CD8-positive, alpha-beta memory T cell (primary cell): ENCODE measurements at regions not wholly inside any gene's neighbourhood (a gene's known extent, or its start where the extent isn't known, plus 50 kb on each side); places are given as distances from the start of the nearest gene placed in this dataset.

Experiments used
- CTCF ChIA-PET: fragments of 350-600 bp; sonication (Branson Sonifier 250); formaldehyde crosslinking; loops from one replicate; lab custom pipeline; 2021; ENCODE audit warnings: antibody characterized with exemption; lab: Charles Lee
- POLR2A ChIA-PET: fragments of 350-600 bp; sonication (Branson Sonifier 250); formaldehyde crosslinking; loops from one replicate; lab custom pipeline; 2021; ENCODE audit warnings: antibody characterized with exemption; lab: Charles Lee
- DNase-seq, 5 donors: peaks; one replicate each; pipeline versions ENCODE4 v3.0.0 to v3.0.0-alpha.2; 2020 to 2022; ENCODE audit warnings: mixed read lengths in 1 of 5
- H3K27ac ChIP-seq: one replicate; pipeline ENCODE4 v1.7.0; 2013; ENCODE audit warnings: low read depth, mild to moderate bottlenecking, low read length, moderate library complexity
- H3K27me3 ChIP-seq: 2 replicates; pipeline ENCODE4 v1.7.0; 2013; ENCODE audit warnings: low read length, mild to moderate bottlenecking; ENCODE audit not compliant: insufficient read depth, poor library complexity, severe bottlenecking
- H3K36me3 ChIP-seq: 2 replicates; pipeline ENCODE4 v1.7.0; 2013; ENCODE audit warnings: mild to moderate bottlenecking, low read length, moderate library complexity; ENCODE audit not compliant: insufficient read depth
- H3K4me1 ChIP-seq: 2 replicates; pipeline ENCODE4 v1.7.0; 2013; ENCODE audit warnings: mild to moderate bottlenecking, low read length, moderate library complexity; ENCODE audit not compliant: insufficient read depth
- H3K4me3 ChIP-seq: 2 replicates; pipeline ENCODE4 v1.7.0; 2013; ENCODE audit warnings: mild to moderate bottlenecking, low read length
- H3K9me3 ChIP-seq: 2 replicates; pipeline ENCODE4 v1.7.0; 2013; ENCODE audit warnings: mild to moderate bottlenecking, low read length
- H3K27ac Mint-ChIP-seq, 8 donors: one replicate each; pipeline ENCODE4 v1.8.0; 2020 to 2021; ENCODE audit warnings: mixed read lengths in 8 of 8, mild to moderate bottlenecking in 6 of 8, inconsistent platforms in 3 of 8, moderate library complexity in 3 of 8
- H3K27me3 Mint-ChIP-seq, 2 donors: one replicate each; pipeline ENCODE4 v1.8.0; 2020 to 2021; ENCODE audit warnings: mixed read lengths in 2 of 2, mild to moderate bottlenecking in 1 of 2, moderate library complexity in 1 of 2
- H3K36me3 Mint-ChIP-seq, 3 donors: one replicate each; pipeline ENCODE4 v1.8.0; 2020 to 2021; ENCODE audit warnings: mixed read lengths in 3 of 3, inconsistent platforms in 1 of 3, mild to moderate bottlenecking in 1 of 3
- H3K4me1 Mint-ChIP-seq, 3 donors: one replicate each; pipeline ENCODE4 v1.8.0; 2020 to 2021; ENCODE audit warnings: mixed read lengths in 3 of 3, inconsistent platforms in 1 of 3, mild to moderate bottlenecking in 1 of 3
- H3K4me3 Mint-ChIP-seq, 7 donors: one replicate each; pipeline ENCODE4 v1.8.0; 2020 to 2021; ENCODE audit warnings: mixed read lengths in 7 of 7, mild to moderate bottlenecking in 6 of 7, moderate library complexity in 4 of 7, inconsistent platforms in 2 of 7
- H3K9me3 Mint-ChIP-seq, 5 donors: one replicate each; pipeline ENCODE4 v1.8.0; 2020 to 2022; ENCODE audit warnings: mixed read lengths in 5 of 5, mild to moderate bottlenecking in 3 of 5, moderate library complexity in 2 of 5, inconsistent platforms in 1 of 5

DNA sequence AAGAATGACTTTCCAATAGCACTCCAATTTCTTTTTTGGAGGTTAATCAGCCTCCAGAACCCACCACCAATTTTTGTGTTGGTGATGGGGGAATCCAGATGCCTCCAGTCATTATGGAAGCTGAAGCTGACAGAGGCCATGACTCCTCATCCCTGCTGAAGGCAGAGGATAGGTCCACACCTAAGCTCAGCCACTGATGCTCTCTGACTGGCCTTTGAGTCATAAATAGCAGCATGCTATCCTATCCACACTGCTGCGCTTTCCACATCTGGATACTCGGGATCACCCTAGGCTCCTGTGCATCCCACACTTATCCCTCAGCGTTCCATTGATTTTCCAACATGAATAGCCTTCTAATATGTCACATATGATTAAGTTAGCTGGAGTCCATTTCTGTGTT, 124.2 kb downstream of the TES start:
- H3K27me3 Mint-ChIP-seq = peaks cover 0 to 4% of the 10 kb centered on the region in 2 donors
- ChIA-PET POLR2A (no interaction called here), CTCF (no interaction called here)
- no peaks in the 10 kb centered on the region for H3K4me1 ChIP-seq
- H3K4me1 Mint-ChIP-seq = no peaks in the 10 kb centered on the region
- no peak overlapping the region for H3K27ac Mint-ChIP-seq
- H3K36me3 Mint-ChIP-seq = no peaks in the 10 kb centered on the region
- DNase-seq = no peak
- H3K4me3 ChIP-seq = no peak overlapping the region
- H3K27me3 ChIP-seq = no peaks in the 10 kb centered on the region
- no peaks in the 10 kb centered on the region for H3K9me3 Mint-ChIP-seq
- H3K36me3 ChIP-seq = no peaks in the 10 kb centered on the region
- no peak overlapping the region for H3K27ac ChIP-seq
- no peaks in the 10 kb centered on the region for H3K9me3 ChIP-seq
- H3K4me3 Mint-ChIP-seq = no peak overlapping the region

GRCh38 chr7:116337018-116337417, 126.7 kb downstream of the TES start:
- POLR2A ChIA-PET = no interaction called here
- Mint-ChIP-seq H3K4me3 (no peak overlapping the region), H3K27ac (no peak overlapping the region), H3K36me3 (no peaks in the 10 kb centered on the region), H3K4me1 (no peaks in the 10 kb centered on the region), H3K27me3 (peaks cover 0 to 6% of the 10 kb centered on the region in 2 donors), H3K9me3 (no peaks in the 10 kb centered on the region)
- no peaks in the 10 kb centered on the region for H3K36me3 ChIP-seq
- H3K27ac ChIP-seq = no peak overlapping the region
- CTCF ChIA-PET = no interaction called here
- no peaks in the 10 kb centered on the region for H3K9me3 ChIP-seq
- H3K27me3 ChIP-seq = no peaks in the 10 kb centered on the region
- no peak for DNase-seq
- no peaks in the 10 kb centered on the region for H3K4me1 ChIP-seq
- no peak overlapping the region for H3K4me3 ChIP-seq

GRCh38 chr7:116337800-116338199, 127.5 kb downstream of the TES start:
- Histone ChIP-seq H3K4me1 (no peaks in the 10 kb centered on the region), H3K4me3 (no peak overlapping the region), H3K27ac (no peak overlapping the region), H3K9me3 (no peaks in the 10 kb centered on the region), H3K27me3 (no peaks in the 10 kb centered on the region), H3K36me3 (no peaks in the 10 kb centered on the region)
- DNase-seq = no peak
- POLR2A ChIA-PET = no interaction called here
- Mint-ChIP-seq H3K4me1 (no peaks in the 10 kb centered on the region), H3K27ac (no peak overlapping the region), H3K4me3 (no peak overlapping the region), H3K27me3 (peaks cover 0 to 6% of the 10 kb centered on the region in 2 donors), H3K36me3 (no peaks in the 10 kb centered on the region), H3K9me3 (no peaks in the 10 kb centered on the region)
- CTCF ChIA-PET = no interaction called here

DNA sequence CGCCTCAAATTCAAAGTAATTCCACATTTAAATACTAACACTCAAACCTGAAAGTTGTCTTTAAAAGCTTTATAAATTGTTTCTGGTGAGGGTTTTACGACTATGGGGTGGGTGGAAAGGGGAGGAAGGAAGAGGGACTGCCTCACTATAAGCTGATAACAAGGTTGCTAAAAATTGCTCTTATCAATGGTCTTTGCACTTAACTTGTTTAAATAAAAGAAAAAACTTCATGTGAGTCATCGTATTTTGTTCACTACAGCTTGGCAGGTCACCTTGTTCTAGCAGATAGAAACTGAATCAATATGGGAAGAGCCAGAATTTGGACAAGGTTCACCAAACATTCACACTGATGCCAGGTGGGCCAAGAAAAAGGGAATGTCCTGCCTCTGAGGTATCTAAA, 129.2 kb downstream of the TES start:
- POLR2A ChIA-PET = no interaction called here
- Histone ChIP-seq H3K4me3 (no peak overlapping the region), H3K27ac (no peak overlapping the region), H3K4me1 (no peaks in the 10 kb centered on the region), H3K9me3 (no peaks in the 10 kb centered on the region), H3K27me3 (no peaks in the 10 kb centered on the region), H3K36me3 (no peaks in the 10 kb centered on the region)
- Mint-ChIP-seq H3K36me3 (no peaks in the 10 kb centered on the region), H3K27ac (no peak overlapping the region), H3K27me3 (peaks cover 4 to 8% of the 10 kb centered on the region in 2 donors), H3K4me1 (no peaks in the 10 kb centered on the region), H3K4me3 (no peak overlapping the region), H3K9me3 (no peaks in the 10 kb centered on the region)
- DNase-seq = no peak
- CTCF ChIA-PET = no interaction called here

DNA sequence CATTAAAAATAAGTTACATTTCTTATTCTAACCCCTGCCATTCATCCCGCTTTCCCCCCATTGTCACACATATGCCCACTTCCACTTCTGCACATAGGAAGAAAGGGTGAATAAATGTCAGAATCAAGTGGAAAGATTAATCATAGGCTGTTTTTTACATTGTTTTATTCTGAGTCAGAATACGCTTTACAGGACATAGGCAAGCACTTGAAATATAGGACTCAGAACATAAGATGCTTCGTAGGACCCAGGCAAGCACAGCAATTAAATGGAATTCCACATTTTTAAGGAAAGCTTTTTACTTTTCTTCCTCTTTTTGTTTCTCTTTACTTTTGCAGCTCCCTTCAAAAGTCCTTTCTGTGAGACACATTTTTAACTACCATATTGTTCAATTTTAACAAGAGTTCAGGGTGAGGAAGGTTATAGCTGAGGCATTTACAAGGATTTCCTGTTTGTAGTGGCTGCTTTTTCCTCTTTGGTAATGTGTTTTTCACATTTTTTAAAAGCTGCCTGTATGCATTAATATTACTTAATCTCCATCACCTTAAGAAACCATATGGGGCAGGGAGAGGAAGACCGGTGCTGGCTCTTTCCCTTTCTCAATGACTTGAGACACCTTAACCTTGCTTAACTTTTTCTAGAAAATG, 130.0 kb downstream of the TES start:
- Histone ChIP-seq H3K4me3 (no peak overlapping the region), H3K9me3 (no peaks in the 10 kb centered on the region), H3K4me1 (no peaks in the 10 kb centered on the region), H3K36me3 (no peaks in the 10 kb centered on the region), H3K27ac (no peak overlapping the region), H3K27me3 (no peaks in the 10 kb centered on the region)
- ChIA-PET CTCF (no interaction called here), POLR2A (no interaction called here)
- no peak for DNase-seq
- H3K36me3 Mint-ChIP-seq = no peaks in the 10 kb centered on the region
- H3K27ac Mint-ChIP-seq = peak overlapping the region in 1 of 8 donors; percentile 4
- H3K4me3 Mint-ChIP-seq = no peak overlapping the region
- no peaks in the 10 kb centered on the region for H3K9me3 Mint-ChIP-seq
- peaks cover 4 to 8% of the 10 kb centered on the region in 2 donors for H3K27me3 Mint-ChIP-seq
- no peaks in the 10 kb centered on the region for H3K4me1 Mint-ChIP-seq

- Mint-ChIP-seq H3K4me1 (no peaks in the 10 kb centered on the region), H3K27ac (peak overlapping the region in 1 of 8 donors; percentile 1), H3K4me3 (no peak overlapping the region), H3K27me3 (peaks cover 4 to 5% of the 10 kb centered on the region in 2 donors), H3K36me3 (no peaks in the 10 kb centered on the region), H3K9me3 (no peaks in the 10 kb centered on the region)
- no peaks in the 10 kb centered on the region for H3K9me3 ChIP-seq
- no peaks in the 10 kb centered on the region for H3K4me1 ChIP-seq
- POLR2A ChIA-PET = no interaction called here
- no peak overlapping the region for H3K4me3 ChIP-seq
- H3K36me3 ChIP-seq = no peaks in the 10 kb centered on the region
- CTCF ChIA-PET = no interaction called here
- no peak for DNase-seq
- H3K27ac ChIP-seq = no peak overlapping the region
- H3K27me3 ChIP-seq = no peaks in the 10 kb centered on the region
Observed at GRCh38 chr7:116340943-116341907, 130.9 kb downstream of the TES start.

DNA sequence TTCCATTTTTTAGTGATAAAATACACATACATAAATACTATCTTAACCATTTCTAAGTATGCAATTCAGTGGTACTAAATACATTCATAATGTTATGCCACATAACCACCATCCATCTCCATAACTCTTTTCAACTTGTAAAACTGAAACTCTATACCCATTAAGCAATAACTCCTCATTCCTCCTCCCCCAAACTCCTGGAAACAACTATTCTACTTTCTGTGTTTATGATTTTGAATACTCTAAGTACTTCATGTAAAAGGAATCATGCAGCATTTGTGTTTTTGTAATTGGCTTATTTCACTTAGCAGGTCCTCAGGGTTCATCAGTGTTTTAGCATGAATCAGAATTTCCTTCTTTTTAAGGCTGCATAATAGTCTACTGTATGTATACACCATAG, 131.8 kb downstream of the TES start:
- CTCF ChIA-PET = no interaction called here
- H3K4me1 Mint-ChIP-seq = no peaks in the 10 kb centered on the region
- H3K4me1 ChIP-seq = no peaks in the 10 kb centered on the region
- H3K27me3 ChIP-seq = no peaks in the 10 kb centered on the region
- peaks cover 0 to under 1% (median 0%) of the 10 kb centered on the region in 5 donors for H3K9me3 Mint-ChIP-seq
- H3K27ac Mint-ChIP-seq = no peak overlapping the region
- no peak for DNase-seq
- POLR2A ChIA-PET = no interaction called here
- H3K27me3 Mint-ChIP-seq = peaks cover 5 to 9% of the 10 kb centered on the region in 2 donors
- no peak overlapping the region for H3K4me3 ChIP-seq
- no peaks in the 10 kb centered on the region for H3K9me3 ChIP-seq
- no peaks in the 10 kb centered on the region for H3K36me3 ChIP-seq
- H3K4me3 Mint-ChIP-seq = no peak overlapping the region
- no peak overlapping the region for H3K27ac ChIP-seq
- H3K36me3 Mint-ChIP-seq = no peaks in the 10 kb centered on the region

DNA sequence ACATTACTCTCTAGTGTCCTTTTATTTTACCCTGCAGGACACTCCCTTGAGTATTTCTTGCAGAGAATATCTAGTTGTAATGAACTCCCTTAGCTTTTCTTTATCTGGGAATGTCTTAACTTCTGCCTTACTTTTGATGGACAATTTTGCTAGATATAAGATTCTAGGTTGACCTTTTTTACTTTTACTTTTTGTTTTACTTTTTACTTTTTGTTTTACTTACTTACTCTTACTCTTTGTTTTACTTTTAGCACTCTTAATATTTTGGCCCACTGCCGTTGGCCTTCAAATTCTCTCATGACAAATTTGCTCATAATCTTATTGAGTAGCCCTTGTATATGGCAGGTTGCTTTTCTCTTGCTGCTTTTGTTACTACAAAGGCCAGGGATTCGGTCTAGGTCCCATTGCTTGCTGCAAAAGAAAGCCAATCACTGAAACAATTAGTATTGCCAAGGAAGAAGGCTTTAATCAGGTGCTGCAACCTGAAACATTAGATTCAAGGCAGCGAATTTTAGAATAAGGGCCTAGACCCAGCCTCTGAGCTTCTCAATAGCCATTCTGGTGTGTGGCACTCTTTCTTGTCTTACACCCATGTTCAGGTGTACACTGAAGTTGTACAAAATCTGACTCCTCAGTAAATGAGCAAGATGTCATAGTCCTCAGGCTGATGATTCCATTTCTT, 137.0 kb downstream of the TES start:
- peaks cover 0 to 3% (median 0%) of the 10 kb centered on the region in 5 donors for H3K9me3 Mint-ChIP-seq
- no peaks in the 10 kb centered on the region for H3K4me1 Mint-ChIP-seq
- no peaks in the 10 kb centered on the region for H3K36me3 Mint-ChIP-seq
- POLR2A ChIA-PET = no interaction called here
- H3K27me3 Mint-ChIP-seq = peaks cover 1 to 16% of the 10 kb centered on the region in 2 donors
- CTCF ChIA-PET = no interaction called here
- Histone ChIP-seq H3K27ac (no peak overlapping the region), H3K27me3 (no peaks in the 10 kb centered on the region), H3K4me1 (no peaks in the 10 kb centered on the region), H3K9me3 (no peaks in the 10 kb centered on the region), H3K36me3 (no peaks in the 10 kb centered on the region), H3K4me3 (no peak overlapping the region)
- no peak for DNase-seq
- no peak overlapping the region for H3K27ac Mint-ChIP-seq
- H3K4me3 Mint-ChIP-seq = no peak overlapping the region
